ENCODE measurements at regions not wholly inside any gene's neighbourhood (a gene's known extent, or its start where the extent isn't known, plus 50 kb on each side); places are given as distances from the start of the nearest gene placed in this dataset.

DNA sequence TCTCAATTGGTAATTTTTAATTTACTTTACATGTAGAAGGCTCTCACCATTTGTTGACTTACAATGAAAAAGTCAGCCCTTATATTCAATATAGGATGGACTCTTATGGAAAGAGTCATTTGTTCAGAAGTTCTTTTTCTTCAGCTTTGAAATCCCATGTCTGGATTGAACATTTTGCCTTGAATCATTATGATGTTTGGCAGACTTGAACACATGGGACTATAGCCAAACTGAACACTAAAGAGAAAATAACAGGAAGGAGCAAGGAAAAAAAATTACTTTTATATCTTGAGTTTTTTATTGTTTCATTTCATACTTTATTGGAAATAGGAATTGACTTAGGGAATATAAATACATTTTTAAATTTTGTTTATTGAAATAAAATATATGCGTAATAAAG, 1503.0 kb downstream of the EFNA5 start:
- intact Hi-C loops (cut with micrococcal nuclease): no loop called here

DNA sequence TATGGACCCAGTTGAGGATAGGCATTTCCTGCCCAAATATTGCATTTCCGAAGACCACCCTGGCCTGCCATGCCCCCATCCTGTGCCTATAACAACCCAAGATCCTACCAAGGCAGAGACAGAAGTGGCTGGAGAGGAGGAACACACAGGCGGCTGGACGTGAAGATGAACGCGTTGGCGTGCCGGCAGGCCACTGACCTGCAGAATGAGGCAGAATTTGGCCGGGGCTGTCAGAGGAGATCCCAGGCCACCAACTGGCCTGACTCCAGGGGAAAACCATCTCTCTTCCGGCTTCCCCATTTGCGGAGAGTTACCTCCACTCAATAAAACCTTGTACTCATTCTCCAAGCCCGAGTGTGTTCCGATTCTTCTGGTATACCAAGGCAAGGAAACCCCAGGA, 1507.5 kb downstream of the EFNA5 start:
- intact Hi-C loops (cut with micrococcal nuclease): no loop called here

DNA sequence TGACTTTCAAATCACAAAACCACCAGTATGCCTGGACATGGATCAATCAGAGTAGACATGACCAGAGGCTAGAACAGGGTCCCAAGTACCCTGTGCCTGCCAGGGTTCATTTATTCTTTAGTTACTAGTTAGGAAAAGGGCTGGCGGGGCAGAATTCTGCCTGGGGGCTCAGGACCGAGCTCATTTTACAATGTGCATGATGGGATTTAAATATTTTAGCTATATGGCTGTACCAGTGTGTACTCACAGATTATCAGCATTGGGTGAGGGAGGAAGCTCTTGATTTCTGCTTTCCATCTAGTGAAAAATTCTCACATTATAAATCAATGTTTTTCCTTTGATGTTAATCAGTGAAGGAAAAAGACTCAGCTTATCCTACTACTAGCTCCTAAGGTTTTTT, 1511.1 kb downstream of the EFNA5 start:
- intact Hi-C loops (cut with micrococcal nuclease): no loop called here

DNA sequence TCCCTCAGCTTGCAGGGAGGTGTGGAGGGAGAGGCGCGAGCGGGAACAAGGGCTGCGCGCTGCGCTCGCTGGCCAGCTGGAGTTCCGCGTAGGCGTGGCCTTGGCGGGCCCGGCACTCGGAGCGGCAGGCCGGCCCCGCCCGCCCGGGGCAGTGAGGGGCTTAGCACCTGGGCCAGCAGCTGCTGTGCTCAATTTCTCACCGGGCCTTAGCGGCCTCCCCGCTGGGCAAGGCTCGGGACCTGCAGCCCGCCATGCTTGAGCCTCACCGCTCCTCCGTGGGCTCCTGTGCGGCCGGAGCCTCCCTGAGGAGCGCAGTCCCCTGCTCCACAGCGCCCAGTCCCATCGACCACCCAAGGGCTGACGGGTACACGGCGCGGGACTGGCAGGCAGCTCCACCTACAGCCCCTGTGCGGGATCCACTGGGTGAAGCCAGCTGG, 1516.4 kb downstream of the EFNA5 start:
- intact Hi-C loops (cut with micrococcal nuclease): no loop called here

DNA sequence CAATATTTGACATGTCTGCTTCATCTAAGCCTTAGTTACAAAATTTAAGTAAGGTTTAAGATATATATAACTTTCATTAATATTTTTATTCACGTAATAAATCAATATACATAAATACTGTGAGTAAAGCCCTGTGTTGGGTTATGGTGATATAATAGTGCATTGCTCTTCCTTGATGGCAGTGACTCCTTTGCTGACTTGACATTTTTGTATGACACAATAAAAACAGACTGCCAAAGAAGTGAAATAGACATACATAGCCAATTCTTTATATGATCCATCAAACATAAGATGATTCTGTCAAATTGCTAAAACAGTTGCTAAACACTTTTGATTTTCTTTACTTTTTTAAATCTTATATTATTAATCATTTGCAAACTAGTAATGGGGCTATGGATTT, 1518.2 kb downstream of the EFNA5 start:
- intact Hi-C loops (cut with micrococcal nuclease): no loop called here

DNA sequence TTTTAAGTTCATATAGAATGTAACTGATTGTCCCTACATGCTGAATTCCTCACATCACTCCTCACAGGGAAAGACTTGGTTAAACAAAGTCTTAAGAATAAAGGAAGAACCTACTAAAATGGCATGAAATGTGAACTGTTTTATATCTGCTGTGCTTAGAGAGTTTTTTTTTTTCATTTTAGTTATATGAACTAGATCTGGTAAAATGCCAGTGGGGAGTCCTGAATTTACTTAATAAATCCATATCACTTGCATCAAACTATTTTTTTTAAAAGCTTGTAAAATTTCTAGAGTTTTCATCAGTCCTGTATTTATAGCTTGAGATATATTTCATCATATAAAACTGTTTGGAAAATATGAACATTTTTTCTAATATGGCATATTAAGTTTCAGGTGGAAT, 1528.6 kb downstream of the EFNA5 start:
- intact Hi-C loops (cut with micrococcal nuclease): no loop called here

DNA sequence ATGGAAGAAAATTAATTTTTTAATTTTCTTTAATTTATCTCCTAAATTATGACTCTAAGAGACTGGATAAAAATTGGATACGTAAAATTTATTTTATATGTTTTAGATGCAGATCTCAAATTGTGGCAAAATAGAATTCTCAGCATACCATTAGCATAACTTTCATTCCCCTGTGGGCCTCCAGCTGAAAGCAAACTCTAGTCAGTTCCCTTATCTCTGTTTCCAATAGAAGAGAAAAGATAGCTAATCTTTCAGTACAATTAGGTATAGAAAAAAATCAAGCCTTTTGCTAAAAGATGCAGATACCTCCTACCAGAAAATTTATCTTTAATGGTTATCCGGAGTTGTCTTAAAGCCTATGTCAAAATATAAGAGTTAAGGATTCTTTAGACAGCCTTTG, 1530.6 kb downstream of the EFNA5 start:
- intact Hi-C loops (cut with micrococcal nuclease): no loop called here

DNA sequence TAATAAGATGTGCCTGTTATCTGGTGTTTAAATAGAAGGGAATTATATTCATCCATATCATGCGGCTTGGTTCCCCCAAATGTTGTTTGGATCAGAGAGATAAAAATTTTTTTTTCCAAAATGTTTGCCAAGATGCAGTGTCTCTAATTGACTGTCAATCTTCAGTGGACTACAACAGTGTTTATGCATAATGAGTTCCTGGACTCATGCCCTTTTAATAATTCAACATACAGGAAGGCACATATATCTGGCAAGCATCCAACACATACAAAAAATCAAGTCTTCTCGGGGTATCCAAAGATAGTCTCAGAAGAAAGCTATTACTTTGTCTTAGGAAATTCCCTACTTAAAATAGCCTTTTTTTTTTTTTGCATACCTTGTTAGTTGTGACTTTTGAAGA, 1534.7 kb downstream of the EFNA5 start:
- intact Hi-C loops (cut with micrococcal nuclease): no loop called here

DNA sequence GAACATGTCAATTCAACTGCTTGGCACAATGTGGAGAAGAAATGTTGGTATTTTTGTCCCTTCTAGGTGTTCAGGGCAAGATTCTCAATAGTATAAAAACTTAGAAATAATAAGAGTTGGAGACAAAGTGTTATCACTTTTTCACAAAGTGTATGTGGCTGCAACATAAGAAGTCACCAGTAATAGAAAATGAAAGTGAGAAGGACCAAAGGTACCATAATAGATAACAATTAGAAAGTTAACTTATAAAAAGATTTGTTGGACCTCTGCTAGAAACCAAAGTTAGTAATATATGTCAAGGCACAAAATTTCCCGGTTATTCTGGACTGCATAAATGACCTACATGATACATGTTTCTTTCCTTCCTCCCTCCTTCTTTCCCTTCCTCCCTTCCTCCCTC, 1535.3 kb downstream of the EFNA5 start:
- intact Hi-C loops (cut with micrococcal nuclease): no loop called here

DNA sequence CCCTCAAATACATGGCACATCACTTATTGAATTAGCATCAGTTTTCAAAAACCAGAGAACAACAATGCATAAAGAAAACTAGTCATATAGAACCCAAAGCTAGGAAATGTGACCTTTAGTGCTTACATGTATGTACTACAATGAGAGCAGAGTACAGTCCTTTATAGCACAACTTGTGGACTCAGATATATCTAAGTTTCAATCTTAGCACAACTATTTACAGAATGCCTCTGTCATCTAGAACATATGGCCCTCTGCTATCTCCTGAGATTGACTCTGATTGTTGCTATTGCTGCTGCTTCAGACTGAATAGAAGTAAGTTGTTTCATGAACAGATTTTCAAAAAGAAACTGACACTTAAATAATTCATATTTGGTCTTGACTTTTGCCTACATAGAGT, 1536.2 kb downstream of the EFNA5 start:
- intact Hi-C loops (cut with micrococcal nuclease): no loop called here

DNA sequence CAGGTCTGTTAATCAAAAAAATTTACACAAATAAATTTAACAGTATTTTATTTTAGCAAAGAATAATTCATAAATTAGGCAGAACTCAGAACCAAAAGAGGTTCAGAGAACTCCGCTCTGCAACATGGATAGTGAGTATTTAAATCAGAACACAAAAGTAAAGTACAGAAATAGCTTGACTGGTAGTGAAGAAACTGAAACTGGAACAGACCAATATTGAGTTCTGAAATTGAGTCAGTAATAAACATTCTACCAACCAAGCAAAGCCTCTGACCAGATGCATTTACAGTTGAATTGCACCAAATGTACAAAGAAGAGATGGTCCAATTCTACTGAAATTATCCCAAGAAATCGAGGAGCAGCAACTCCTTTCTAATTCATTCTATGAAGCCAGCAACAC, 1542.8 kb downstream of the EFNA5 start:
- intact Hi-C loops (cut with micrococcal nuclease): no loop called here

DNA sequence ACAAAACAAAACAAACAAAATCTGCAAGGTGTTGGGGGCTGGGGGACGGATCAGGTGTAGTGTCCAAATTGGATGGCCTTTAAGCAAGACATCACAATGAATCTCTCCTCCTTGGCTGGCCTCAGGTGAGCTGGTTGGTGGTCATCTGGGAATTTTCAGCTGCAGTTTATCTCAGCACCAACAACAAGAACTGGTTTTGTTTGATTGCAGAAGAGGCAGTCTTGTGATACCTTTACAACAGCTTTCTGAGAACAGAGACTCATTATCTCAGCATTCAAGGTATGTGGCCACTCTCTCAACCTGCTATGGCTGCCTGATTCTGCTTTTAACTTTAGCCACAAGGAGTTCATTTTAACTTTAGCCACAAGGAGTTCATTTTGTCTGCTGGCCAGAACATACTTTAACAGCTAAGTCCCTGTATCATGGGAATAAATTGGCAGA, 1543.4 kb downstream of the EFNA5 start:
- intact Hi-C loops (cut with micrococcal nuclease): no loop called here

DNA sequence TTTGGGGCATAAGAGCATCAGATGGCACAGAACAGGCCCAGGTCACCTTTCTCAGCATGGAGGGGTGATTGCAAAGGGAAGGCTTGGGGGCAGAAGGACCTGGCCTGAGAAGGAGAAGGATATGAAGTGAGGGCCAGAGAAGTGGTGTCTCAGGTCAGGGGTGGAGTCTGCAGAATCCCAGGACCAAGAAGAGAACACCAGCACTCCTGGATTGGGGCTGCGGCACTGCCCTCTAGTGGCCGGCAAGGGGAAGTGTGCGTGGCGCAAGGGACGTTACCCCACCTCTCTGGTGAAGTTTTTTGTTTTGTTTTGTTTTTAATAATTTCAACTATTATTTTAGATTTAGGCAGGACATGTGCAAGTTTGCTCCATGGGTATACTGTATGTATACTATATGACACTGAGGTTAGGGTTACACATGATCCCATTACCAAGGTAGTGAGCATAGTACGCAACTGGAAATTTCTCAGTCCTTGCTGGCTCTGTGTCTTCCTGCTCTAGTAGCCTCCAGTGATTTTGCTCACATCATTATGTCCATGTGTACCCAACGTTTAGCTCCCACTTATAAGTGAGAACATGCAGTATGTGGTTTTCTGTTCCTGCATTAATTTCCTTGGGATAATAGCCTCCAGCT, 1548.6 kb downstream of the EFNA5 start:
- intact Hi-C loops (cut with micrococcal nuclease): no loop called here

DNA sequence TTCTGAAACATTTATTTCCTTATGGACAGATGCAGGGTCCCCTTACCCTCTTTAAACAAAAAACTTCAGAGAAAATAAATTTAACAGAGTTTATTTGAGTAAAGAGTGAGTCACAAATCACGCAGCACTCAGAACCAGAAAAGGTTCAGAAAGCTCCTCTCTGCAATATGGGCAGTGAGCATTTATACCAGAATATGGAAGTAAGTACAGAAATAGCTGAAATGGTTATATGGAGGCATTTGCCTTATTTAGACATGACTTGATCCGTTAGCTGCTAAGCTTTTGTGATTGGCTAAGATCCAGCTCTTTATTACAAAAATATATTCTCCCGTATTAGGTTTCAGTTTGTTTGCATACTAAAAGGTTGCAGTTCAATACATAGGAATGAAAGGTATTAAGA, 1554.1 kb downstream of the EFNA5 start:
- intact Hi-C loops (cut with micrococcal nuclease): no loop called here

DNA sequence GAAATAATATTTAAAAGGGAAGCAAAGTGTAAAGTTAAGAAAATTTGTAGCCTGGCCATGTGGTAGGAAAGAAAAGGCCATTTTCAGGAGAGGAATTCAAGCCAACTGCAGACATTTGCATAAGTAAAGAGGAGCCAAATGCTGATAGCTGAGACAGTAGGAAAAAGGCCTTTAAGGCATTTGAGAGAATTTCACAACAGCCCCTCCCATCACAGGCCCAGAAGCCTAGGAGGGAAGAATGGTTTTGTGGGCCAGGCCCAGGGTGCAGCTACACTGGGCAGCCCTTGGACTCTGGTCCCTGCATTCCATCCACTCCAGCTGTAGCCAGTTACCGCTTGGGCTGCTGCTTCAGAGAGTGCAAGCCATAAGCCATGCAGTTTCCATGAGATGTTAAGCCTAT, 1556.8 kb downstream of the EFNA5 start:
- intact Hi-C loops (cut with micrococcal nuclease): no loop called here

DNA sequence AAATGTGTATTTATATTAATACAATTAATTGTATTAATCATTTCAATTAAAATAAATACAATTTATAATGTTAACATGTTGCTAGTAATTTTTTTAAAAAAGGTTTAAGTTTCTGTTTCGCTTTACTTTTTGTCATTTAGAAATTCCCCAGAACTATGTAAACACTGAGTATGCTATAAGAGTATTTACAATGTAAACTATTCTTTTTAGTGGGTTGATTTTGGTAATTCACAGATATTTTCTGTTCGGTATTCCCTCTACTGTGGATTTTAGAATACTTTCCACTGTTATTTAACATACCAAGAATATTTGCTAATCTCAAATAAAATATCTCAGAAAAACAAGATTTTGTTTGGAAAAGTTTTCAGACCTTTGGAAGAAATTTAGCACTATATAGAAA, 1564.4 kb downstream of the EFNA5 start:
- intact Hi-C loops (cut with micrococcal nuclease): no loop called here

DNA sequence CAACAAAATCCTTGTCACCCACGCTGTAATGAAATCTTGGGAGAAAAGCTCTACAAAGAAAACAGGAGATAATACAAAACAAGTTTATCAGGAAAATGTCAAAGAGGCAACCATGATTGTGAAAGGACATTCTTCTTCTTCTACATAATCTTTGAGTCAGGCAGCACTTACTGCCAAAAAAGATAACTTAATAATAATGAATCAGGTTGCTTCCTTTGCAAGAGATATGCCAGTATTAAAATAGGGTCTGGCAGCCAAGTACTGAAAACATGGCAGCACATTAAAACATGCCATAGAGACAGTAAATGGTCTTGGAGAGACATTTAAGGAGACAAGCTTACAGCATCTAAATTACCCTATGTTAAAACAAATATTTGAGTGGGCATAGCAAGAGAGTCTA, 1573.4 kb downstream of the EFNA5 start:
- intact Hi-C loops (cut with micrococcal nuclease): no loop called here

DNA sequence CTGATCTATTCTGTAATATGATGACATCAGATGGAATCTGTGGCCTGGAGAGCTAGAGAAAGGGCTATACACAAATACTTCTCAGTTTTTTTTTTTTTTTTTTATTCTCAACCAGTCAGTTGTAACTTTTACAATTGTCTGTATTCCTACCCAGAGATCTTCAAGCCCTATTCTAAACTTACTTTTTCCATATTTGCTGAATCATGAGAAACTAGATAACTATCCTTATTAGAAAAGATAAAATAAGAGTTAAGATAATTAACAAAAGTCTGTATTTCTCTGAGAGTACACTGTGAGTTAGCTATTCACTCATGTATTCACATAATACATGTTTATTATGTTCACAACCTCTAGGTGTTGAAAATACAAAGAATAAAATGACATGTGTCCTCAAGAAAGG, 1575.9 kb downstream of the EFNA5 start:
- intact Hi-C loops (cut with micrococcal nuclease): no loop called here

DNA sequence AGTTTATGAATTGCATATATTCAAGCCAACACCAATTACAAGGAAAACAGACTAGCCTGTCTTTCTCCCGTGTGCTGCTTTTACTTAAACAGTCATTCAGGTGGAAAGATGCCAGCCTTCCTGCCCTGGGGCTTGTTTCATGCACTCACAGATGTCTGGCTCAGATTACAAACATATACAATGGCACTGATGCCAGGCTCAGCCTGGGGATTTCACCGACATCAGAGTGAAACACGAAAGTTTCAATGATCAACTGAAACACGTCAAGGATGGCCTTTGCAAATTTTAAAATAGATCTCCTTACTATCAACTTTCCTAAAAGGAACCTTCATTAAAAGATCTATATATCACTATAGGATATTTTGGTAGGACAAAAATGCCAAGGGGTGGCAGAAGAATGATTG, 1576.5 kb downstream of the EFNA5 start:
- intact Hi-C loops (cut with micrococcal nuclease): no loop called here

DNA sequence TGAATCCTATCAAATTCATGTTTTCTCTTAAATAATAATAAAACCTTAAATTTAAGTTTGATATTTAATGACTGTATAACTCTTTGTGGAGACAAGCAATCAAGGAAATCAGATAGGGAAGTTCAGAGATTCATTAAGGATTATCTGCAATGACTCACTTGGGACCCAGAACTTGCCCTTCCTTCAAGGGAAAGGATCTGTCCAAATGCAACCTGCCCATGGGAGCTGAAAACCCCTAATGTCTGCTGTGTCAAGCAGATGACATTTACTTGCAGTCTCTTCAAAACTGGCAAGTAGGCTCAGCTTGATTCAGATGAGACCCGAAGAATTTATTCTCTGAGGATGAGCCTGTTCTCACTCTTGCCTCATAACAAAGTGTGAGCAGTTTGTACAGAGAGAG, 1577.6 kb downstream of the EFNA5 start:
- intact Hi-C loops (cut with micrococcal nuclease): no loop called here

DNA sequence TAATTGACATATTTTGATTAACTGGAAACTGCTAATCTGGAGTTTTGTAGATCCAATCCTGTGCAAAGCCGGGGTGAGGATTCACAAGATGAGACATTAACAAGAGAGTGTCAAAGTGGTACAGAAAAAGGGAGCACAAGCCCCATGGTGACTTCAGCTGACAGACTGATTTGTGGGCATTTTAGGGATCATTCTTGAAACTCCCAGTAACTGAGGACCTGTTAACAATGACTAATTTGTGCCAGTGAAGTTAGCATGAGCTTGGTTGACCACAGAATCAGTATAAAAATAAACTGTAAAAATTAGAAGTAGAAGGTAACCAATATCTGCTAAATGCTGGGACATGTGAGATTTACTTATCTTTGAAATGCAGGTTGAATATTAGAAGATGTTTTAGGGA, 1578.3 kb downstream of the EFNA5 start:
- intact Hi-C loops (cut with micrococcal nuclease): no loop called here

DNA sequence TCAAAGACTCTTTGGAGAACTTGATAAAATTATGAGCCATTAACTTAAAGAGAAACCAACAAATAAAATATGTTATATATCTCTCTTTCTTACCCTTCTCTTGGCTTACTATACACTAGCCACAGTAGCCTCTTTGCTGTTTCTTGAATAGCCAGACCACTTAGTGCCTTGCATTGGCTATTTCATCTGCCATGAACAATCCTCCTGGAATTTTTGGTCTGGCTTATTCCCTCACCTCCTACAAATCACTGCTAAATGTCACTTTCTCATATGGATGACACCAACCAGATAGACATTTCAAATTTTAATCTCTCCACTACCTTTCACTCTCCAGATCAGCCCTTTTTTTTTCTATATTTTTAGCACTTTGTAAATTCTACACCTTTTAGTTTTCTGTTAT, 1581.7 kb downstream of the EFNA5 start:
- intact Hi-C loops (cut with micrococcal nuclease): no loop called here

DNA sequence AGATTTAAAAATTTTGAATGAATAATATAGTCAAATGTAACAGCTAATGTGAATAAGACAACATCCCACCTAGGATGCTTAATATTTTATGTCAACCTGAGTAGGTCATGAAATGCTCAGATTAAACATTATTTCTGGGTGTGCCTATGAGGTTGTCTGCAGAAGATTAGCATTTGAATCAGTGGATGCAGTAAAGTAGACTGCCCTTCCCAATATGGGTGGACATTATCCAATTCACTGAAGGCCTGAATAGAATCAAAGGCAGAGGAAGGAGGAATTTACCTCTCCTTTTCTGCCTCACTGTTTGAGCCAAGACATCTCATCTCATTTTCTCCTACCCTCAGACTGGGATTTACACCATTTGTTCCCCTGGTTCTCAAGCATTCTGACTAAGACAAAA, 1582.3 kb downstream of the EFNA5 start:
- intact Hi-C loops (cut with micrococcal nuclease): no loop called here

DNA sequence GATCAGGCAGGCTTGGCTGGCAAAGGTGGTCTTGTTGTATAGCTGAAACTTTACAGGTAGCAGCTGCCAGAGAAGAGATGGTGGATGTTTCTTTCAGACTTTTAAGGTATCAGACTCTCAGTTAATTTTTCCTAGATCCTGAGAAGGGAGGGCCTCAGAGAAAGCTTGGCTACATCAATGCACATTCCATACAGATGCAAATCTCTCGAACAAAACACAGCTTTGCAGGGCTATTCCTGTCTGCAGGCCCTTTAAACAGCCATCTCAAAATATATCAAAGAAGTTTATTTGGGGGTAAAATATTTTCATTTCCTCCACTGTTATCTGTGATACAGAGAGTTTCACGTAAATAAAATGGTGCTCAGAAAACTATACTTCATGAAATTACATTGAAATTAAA, 1584.4 kb downstream of the EFNA5 start:
- intact Hi-C loops (cut with micrococcal nuclease): no loop called here
